NCI-H510A treated with DMSO at 0.1 percent for 48 hours (cell line): ENCODE measurements at regions not wholly inside any gene's neighbourhood (a gene's known extent, or its start where the extent isn't known, plus 50 kb on each side); places are given as distances from the start of the nearest gene placed in this dataset.
"Not testable (repeated sequence)": the region's sequence is repeated elsewhere in the genome, so short reads cannot be mapped to it uniquely, and the experiment has no call there.

Source experiments
- DNase-seq: peaks from one replicate; lab custom pipeline; 2025; lab: John Stamatoyannopoulos, UW

DNA sequence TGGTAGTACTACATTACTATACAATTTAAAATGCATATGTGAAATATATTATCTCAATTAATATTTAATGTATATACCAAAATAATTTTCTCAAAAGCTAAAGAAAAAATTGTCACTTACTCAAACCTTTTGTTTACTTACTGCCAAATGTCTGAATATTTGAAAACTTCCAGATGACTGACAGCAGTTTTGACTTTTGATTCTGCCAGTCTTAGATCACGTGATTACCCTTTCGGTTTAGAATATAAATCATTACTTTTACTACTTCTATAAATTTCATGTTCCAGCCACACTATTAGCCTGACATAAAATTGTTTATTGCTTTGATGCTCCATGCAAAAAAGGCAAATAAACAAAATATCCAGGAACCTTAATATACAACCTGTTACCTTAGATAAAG, 680.7 kb upstream of the ID4 start:
- DNase-seq, result no peak

GRCh38 chr6:19157486-19157885, 679.7 kb upstream of the ID4 start:
- DNase-seq, result no peak

GRCh38 chr6:19158586-19158985, 678.6 kb upstream of the ID4 start:
- DNase-seq, result no peak

GRCh38 chr6:19159089-19159488, 678.1 kb upstream of the ID4 start:
- DNase-seq, result no peak

- DNase-seq, result no peak
These were observed 677.6 kb upstream of the ID4 start for GRCh38 chr6:19159561-19159960.

- no peak for DNase-seq
These were observed 677.0 kb upstream of the ID4 start for GRCh38 chr6:19160081-19160730.

GRCh38 chr6:19167251-19167650, 669.9 kb upstream of the ID4 start:
- DNase-seq, result no peak

GRCh38 chr6:19169366-19169765, 667.8 kb upstream of the ID4 start:
- DNase-seq, result no peak

GRCh38 chr6:19175023-19175422, 662.1 kb upstream of the ID4 start:
- DNase-seq, result no peak

DNA sequence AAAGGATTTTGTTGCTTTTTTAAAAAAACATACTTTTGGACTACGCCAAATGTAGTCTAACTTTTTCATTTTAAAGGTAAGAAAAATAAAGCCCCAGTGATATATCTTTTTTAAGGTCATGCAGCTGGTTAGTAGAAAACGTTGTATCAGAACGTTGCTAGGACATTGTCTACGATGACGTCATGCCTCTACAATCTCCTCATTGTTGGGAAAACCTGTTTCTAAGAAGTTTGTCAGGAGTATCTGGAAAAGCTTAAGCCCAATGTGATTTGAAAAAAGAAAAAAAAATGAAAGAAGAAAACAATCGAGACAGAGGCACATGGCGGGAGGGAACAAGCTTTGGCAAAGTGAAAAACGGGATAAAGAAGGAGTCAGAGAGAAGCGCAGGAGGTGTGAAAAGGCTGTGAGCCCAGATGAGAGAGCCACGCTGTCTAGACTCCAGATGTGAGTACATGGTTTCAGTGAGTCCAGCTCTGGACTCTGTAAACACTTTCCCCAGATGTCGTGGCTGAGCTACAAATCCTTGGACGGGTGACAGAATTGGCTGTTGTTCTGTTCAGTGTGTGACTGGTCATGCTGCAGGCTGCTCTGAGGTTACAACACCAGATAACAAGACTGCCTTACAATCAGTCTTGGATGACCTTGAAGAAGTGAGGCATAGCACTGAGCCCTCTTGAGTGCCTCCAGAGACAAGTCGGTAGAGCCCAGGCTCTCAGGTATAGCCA, 656.7 kb upstream of the ID4 start:
- no peak for DNase-seq

GRCh38 chr6:19181211-19181610, 656.0 kb upstream of the ID4 start:
- no peak for DNase-seq

DNA sequence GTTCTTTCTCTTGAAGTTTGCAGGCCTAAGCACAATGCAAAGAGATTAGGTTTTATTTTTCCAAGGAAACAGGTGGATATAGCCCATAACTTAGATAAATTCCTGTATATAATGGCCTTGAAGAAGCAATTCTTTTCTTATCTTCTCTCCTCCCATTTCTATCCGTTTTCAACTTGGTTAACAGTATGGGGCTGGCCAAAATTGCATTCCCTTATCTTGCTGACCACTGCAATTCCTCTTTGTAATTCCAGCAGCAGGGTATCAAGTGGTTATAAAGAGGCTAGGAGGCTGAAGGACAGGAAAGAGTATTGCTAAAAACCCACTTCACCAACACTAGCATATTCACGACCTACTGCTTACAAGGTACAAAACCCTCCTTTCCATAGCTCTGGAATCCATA, 643.5 kb upstream of the ID4 start:
- DNase-seq, result no peak

GRCh38 chr6:19204445-19204844, 632.7 kb upstream of the ID4 start:
- no peak for DNase-seq

GRCh38 chr6:19205076-19205475, 632.1 kb upstream of the ID4 start:
- no peak for DNase-seq

- DNase-seq, result no peak
These were observed 628.0 kb upstream of the ID4 start for GRCh38 chr6:19209202-19209601.

DNA sequence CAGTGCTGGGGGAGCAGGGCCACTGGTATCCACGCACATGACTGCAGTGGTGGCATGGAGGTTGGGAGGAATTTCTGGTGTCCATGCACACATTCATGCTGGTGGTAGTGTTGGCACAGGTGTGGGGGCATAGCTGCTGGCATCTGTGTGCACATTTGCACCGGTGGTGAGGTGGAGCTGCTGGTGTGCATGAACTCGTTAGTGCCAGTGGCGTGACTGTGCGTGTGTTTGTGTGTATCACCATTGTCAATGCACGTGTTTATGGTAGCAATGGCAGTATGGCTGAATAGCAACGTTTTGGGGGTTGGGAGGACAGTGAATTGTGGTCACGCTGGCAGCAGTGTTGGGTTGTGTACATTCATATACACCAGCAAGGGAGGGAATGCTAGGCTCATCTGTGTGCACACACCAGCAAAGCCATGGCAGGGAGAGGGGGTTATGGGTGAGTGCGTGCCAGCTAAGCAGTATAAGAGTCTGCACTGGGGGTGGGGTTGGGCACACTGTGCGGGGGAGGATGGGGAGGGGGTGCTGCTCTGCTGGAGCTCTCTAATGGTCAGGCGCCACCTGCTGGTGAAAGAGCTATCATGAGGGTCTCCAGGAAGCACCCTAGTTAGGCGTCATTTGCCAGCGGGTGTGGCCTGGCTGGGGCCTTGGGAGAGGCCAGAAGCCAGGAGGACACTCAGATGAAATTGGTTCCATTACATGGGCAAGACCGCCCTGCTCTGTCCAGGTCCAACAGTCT, 626.1 kb upstream of the ID4 start:
- DNase-seq, result no peak

- no peak for DNase-seq
These were observed 622.9 kb upstream of the ID4 start for GRCh38 chr6:19214231-19214630.

- DNase-seq, result no peak
These were observed 617.2 kb upstream of the ID4 start for GRCh38 chr6:19219931-19220330.

- DNase-seq, result no peak
These were observed 605.1 kb upstream of the ID4 start for GRCh38 chr6:19231878-19232561.

GRCh38 chr6:19245656-19246055, 591.5 kb upstream of the ID4 start:
- no peak for DNase-seq

DNA sequence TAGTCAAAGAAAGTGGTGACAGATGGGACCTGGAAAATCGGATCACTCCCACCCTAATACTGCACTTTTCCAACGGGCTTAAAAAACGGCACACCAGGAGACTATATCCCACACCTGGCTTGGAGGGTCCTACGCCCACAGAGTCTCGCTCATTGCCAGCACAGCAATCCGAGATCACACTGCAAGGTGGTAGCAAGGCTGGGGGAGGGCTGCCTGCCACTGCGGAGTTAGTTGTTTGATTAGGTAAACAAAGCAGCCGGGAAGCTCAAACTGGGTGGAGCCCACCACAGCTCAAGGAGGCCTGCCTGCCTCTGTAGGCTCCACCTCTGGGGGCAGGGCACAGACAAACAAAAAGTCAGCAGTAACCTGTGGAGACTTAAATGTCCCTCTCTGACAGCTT, 590.0 kb upstream of the ID4 start:
- DNase-seq, result not testable (repeated sequence)

- not testable (repeated sequence) for DNase-seq
These were observed 581.0 kb upstream of the ID4 start for GRCh38 chr6:19256123-19256522.

DNA sequence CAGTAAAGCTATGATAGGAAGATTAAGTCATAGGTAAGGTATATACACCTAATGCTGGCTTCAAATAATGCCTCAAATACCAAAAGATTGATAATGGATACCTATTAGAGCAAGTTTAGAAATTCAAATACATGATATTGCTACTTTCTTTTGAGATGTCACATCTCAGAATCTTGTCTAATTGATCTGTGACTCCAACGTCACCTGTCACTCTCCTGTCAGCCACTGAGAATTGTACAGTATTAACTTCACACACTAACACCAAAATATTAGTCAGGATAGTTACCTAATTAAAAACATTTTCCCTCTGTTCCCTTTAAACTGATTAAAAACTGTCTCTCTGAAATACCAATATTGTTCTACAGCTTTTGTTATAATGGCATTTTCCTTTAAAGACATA, 575.5 kb upstream of the ID4 start:
- no peak for DNase-seq
